Cardiac muscle cell (in vitro differentiated cells and primary cell): ENCODE measurements at regions not wholly inside any gene's neighbourhood (a gene's known extent, or its start where the extent isn't known, plus 50 kb on each side); places are given as distances from the start of the nearest gene placed in this dataset.
A peak's percentile ranks its signal among the peaks of the same experiment; 100 is the strongest.

Experiments
- DNase-seq, 2 donors: peaks; one replicate each; pipeline versions ENCODE4 v3.0.0 to v3.0.0-alpha.2; 2010 to 2017; ENCODE audit warnings: low read depth in 1 of 2, low spot score in 1 of 2
- H3K27ac ChIP-seq: fragments of 200-600 bp; sonication (generic); 2 replicates; pipeline ENCODE4 v1.5.1; 2016
- H3K27me3 ChIP-seq: fragments of 200-600 bp; sonication (generic); 2 replicates; pipeline ENCODE4 v1.6.0; 2016; ENCODE audit warnings: control low read depth
- H3K36me3 ChIP-seq: fragments of 200-600 bp; sonication (generic); 2 replicates; pipeline ENCODE4 v1.5.1; 2016; ENCODE audit warnings: control low read depth
- H3K4me1 ChIP-seq: fragments of 200-600 bp; sonication (generic); 2 replicates; pipeline ENCODE4 v1.8.1; 2017; ENCODE audit warnings: low read depth, mild to moderate bottlenecking, mixed run types
- H3K4me3 ChIP-seq: fragments of 200-600 bp; sonication (generic); 2 replicates; pipeline ENCODE4 v1.5.1; 2016; ENCODE audit warnings: mild to moderate bottlenecking
- H3K9me3 ChIP-seq: fragments of 200-600 bp; sonication (generic); 2 replicates; pipeline ENCODE4 v1.5.1; 2017; ENCODE audit warnings: low read depth, mild to moderate bottlenecking, control low read depth
- TF ChIP-seq, protein P1 (sequence below): IDR thresholded peaks from 2 replicates; pipeline ENCODE4 v1.5.1; 2012; ENCODE audit warnings: low read depth, mild to moderate bottlenecking, low read length

DNA sequence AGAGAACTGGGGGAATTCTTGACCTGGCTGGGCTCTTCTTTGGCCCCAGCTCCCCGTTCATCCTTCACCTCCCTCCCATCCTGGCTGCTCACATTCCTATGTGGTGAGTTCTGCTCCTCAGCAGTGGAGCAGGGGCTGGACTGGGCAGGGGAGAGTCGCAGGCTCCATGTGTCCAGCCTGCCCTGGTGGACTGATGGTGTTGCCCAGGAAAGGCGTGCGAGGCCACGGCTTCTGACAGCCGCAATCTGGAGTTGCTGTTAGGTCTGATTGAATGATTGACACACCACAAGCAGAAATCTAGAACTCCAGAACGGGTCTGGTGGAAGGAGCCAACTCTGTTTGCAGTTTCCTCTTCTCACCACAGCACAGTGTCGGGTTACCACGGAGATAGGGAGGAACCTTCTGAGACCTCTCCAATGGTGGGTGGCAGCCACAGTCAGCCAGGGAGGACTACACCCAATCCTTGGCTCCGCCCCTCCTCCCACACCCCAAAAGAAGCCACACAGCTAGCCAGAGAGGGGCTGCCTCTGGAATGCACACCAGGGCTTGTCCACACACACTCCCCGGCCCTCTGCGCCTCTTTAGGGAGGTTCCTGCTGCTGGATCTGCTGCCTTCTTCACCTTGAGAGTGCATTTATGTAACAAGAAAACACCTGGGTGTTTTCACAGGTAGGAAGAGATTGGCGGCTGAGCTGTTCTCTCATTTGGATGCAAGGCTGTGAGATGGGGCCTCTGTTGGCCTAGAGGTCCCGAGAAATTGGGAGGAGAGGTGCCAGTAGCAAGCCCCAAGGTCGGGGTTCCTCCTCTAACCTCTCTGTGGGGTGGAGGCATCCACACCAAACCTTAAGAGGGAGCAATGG, 56.4 kb upstream of the CD44 start:
- no peaks in the 10 kb centered on the region for H3K4me1 ChIP-seq
- H3K36me3 ChIP-seq = no peaks in the 10 kb centered on the region
- no peak overlapping the region for H3K4me3 ChIP-seq
- peak overlapping the region; percentile 63 for H3K27ac ChIP-seq
- H3K27me3 ChIP-seq = no peaks in the 10 kb centered on the region
- no peaks in the 10 kb centered on the region for H3K9me3 ChIP-seq
- DNase-seq = peak; percentile 58 to 75
- TF ChIP-seq, protein P1, sequence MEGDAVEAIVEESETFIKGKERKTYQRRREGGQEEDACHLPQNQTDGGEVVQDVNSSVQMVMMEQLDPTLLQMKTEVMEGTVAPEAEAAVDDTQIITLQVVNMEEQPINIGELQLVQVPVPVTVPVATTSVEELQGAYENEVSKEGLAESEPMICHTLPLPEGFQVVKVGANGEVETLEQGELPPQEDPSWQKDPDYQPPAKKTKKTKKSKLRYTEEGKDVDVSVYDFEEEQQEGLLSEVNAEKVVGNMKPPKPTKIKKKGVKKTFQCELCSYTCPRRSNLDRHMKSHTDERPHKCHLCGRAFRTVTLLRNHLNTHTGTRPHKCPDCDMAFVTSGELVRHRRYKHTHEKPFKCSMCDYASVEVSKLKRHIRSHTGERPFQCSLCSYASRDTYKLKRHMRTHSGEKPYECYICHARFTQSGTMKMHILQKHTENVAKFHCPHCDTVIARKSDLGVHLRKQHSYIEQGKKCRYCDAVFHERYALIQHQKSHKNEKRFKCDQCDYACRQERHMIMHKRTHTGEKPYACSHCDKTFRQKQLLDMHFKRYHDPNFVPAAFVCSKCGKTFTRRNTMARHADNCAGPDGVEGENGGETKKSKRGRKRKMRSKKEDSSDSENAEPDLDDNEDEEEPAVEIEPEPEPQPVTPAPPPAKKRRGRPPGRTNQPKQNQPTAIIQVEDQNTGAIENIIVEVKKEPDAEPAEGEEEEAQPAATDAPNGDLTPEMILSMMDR = no peak

DNA sequence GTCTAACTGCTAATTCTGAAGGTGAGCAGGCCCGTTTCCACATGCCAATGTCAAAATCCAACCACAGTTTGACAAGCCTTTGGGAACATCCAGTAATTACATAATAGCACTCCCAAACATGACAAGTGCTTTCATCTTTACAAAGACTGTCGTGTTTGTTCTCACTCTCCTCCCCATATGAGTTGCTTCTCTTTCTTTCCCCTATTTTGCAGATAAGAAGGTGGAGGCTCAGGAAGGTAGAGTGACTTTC, 55.9 kb upstream of the CD44 start:
- no peak for DNase-seq
- Histone ChIP-seq H3K27ac (no peak overlapping the region), H3K27me3 (no peaks in the 10 kb centered on the region), H3K36me3 (no peaks in the 10 kb centered on the region), H3K9me3 (no peaks in the 10 kb centered on the region), H3K4me1 (no peaks in the 10 kb centered on the region), H3K4me3 (no peak overlapping the region)
- TF ChIP-seq, protein P1 = no peak

GRCh38 chr11:35083431-35084238, 55.3 kb upstream of the CD44 start:
- TF ChIP-seq, protein P1 = no peak
- DNase-seq = peak in 1 of 2 donors; percentile 87
- no peaks in the 10 kb centered on the region for H3K4me1 ChIP-seq
- H3K36me3 ChIP-seq = no peaks in the 10 kb centered on the region
- no peaks in the 10 kb centered on the region for H3K27me3 ChIP-seq
- no peak overlapping the region for H3K27ac ChIP-seq
- H3K9me3 ChIP-seq = no peaks in the 10 kb centered on the region
- no peak overlapping the region for H3K4me3 ChIP-seq

GRCh38 chr11:35084817-35085440, 54.0 kb upstream of the CD44 start:
- Histone ChIP-seq H3K27me3 (no peaks in the 10 kb centered on the region), H3K4me1 (no peaks in the 10 kb centered on the region), H3K9me3 (no peaks in the 10 kb centered on the region), H3K4me3 (no peak overlapping the region), H3K36me3 (no peaks in the 10 kb centered on the region), H3K27ac (no peak overlapping the region)
- no peak for DNase-seq
- TF ChIP-seq, protein P1 = no peak

DNA sequence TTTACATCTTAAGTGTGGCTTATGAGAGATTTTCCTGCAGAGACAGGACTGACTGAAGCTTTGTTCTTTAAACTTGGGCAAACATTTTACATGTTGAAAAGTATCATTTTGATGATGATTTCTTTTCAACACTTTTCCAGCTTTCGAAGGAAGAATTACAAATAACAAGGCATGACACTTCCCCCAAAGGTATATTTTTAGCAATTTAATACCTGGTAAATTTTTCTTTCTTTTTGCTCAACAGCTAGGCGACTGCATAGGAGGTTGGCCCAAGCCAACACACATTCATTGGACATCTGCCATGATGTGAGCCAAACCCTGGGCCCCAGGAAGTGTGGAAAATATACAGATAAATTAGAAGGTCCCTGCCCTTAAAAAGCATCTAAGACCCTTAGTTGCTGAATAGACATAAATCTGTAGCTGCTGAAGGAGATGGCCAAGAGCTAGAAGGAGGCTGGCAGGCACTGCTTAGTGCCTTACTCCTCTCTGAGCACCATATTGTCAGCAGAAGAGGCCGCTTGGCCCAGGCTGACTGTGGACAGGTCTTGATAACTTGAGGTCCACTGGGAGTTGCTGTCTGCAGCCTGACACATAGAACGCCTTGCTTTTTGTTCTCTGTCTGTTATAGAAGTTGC, 53.3 kb upstream of the CD44 start:
- Histone ChIP-seq H3K36me3 (no peaks in the 10 kb centered on the region), H3K4me1 (no peaks in the 10 kb centered on the region), H3K4me3 (no peak overlapping the region), H3K9me3 (no peaks in the 10 kb centered on the region), H3K27me3 (no peaks in the 10 kb centered on the region), H3K27ac (no peak overlapping the region)
- DNase-seq = peak in 1 of 2 donors; percentile 61
- TF ChIP-seq, protein P1 = no peak
